GM21447 (cell line): ENCODE measurements at regions not wholly inside any gene's neighbourhood (a gene's known extent, or its start where the extent isn't known, plus 50 kb on each side); places are given as distances from the start of the nearest gene placed in this dataset.
"Not testable (repeated sequence)": the region's sequence is repeated elsewhere in the genome, so short reads cannot be mapped to it uniquely, and the experiment has no call there.

Source experiments
- ATAC-seq: cut with Tn5 transposase; IDR thresholded peaks from one replicate; pipeline ENCODE4 v1.9.1; 2021; ENCODE audit not compliant: unreplicated experiment

- no peak for ATAC-seq
Measured at GRCh38 chr10:63675171-63675570, 154.0 kb downstream of the REEP3 start.

DNA sequence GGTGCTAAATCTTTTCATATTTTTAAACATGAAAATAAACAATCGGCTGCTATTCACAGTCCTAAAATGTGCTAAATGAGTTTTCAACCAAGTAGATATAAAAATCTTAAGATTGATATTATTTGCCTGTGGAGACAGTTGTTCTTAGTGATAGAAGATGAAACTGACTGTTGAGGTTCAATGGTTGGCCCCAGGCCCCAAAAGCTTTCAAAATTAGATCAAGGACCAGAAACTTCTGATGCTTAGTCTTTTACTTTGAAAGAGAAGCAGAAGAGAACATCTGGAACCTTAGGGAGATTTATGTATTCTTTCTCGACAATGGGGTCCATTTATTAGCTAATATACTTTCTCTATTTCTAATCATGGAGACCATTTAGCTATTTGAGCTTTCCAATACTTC, 155.8 kb downstream of the REEP3 start:
- no peak for ATAC-seq

DNA sequence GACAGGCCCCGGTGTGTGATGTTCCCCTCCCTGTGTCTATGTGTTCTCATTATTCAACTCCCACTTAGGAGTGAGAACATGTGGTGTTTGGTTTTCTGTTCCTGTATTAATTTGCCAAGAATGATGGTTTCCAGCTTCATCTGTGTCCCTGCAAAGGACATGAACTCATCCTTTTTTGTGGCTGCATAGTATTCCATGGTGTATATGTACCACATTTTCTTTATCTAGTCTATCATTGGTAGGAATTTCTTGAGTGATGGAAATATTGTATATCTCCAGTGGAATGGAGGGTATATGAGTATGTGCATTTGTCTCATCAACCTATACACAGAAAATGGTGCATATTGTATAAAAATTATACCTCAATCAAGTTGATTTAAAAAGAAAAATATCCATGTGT, 159.3 kb downstream of the REEP3 start:
- not testable (repeated sequence) for ATAC-seq

- ATAC-seq: no peak
Measured at GRCh38 chr10:63681993-63682697, 160.9 kb downstream of the REEP3 start.

DNA sequence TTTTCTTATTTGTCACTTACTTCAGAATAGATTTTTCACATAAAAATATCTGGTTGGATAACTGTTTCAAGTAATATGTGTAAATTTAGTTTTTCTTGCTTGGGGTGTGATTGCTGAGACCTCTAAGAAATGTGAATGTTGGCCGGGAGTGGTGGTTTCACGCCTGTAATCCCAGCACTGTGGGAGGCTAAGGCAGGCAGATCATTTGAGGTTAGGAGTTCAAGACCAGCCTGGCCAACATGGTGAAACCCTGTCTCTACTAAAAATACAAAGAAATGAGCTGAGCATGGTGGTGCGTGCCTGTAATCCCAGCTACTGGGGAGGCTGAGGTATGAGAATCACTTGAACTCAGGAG, 161.5 kb downstream of the REEP3 start:
- not testable (repeated sequence) for ATAC-seq

DNA sequence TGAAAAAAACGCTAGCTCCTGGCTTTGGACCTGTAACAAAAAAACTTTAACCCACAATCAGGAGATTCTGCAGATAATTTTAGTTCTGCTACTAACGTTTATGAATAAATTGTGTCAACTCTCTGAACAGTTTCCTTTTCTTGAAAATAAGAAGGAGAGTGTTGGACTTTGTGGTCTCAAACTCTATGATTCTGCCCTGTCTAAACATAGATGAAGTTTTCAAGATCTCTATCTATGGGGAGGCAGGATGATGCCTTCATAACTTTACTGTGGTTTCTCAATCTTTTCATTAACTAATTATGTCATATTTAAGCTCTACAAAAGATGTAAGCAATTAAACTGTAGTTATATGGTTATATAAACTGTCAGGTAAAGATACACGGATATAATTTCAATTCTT, 162.0 kb downstream of the REEP3 start:
- ATAC-seq: no peak

DNA sequence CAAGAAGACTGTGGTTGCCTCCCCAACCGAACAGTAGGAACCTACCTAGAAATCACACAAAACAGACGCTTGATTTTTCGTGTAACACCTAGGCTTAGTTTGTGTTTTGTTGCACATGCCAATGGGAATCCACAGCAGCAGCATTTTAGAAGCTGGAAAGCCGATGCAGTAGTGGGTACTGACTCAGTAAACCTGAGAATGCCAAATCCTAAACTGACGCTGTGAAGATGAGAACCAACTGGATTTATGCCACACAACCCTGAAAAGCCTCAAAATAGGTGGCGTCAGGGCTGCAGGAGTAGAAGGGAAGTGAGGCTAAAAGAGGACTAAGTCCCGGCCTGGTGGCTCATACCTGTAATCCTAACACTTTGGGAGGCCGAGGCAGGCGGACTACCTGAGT, 162.5 kb downstream of the REEP3 start:
- no peak for ATAC-seq

- no peak for ATAC-seq
Measured at GRCh38 chr10:63684257-63684936, 163.2 kb downstream of the REEP3 start.

GRCh38 chr10:63689768-63690167, 168.6 kb downstream of the REEP3 start:
- ATAC-seq: no peak

GRCh38 chr10:63692220-63692896, 171.2 kb downstream of the REEP3 start:
- ATAC-seq: no peak

DNA sequence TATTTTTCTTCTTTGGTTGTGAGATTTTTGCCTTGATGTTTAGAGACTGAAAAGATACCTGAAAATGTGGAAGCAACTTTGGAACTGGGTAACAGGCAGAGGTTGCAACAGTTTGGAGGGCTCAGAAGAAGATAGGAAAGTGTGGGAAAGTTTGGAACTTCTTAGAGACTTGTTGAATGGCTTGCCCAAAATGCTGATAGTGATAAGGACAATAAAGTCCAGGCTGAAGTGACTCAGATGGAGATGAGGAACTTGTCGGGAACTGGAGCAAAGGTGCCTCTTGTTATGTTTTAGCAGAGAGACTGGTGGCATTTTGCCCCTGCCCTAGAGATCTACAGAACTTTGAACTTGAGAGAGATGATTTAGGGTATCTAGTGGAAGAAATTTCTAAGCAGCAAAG, 171.8 kb downstream of the REEP3 start:
- ATAC-seq: not testable (repeated sequence)

- ATAC-seq: no peak
Measured at GRCh38 chr10:63696205-63696604, 175.0 kb downstream of the REEP3 start.

DNA sequence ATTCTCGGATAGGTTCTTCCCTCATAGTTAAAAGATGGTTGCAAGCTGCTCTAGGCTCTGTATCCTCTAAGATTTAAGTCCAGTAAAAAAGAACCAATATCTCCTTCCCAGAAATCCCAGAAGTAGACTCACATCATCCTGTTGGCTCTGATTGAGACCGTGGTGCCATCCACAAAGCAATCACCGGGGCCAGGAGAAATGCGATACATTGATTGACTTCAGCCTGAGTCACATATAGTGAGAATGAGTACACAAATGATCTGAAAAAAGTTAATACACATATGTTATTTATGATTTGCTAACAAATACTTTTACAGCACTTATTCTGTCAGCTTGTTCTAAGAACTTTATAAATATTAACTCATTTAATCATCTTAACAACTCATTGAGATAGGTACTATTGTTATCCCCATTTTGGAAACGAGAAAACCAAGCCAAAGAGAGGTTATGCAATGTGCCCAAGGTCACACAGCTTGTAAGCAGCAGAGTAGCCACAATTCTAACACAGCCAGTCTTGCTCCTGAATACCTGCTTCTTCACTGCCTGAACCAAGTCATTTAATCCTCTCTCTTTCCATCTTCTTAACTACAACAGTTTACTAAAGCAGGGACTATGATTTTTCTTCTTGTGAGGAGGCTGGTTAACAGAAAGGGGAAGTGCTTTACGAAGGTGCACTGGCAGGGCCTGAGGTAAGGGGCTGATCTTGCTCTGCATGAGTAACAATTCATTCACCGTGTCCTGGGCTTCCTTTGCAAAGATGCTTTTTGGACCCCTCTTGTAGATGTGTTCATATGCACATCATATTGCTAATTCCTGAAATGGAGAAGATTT, 177.0 kb downstream of the REEP3 start:
- no peak for ATAC-seq

- no peak for ATAC-seq
Measured at GRCh38 chr10:63698787-63699150, 177.6 kb downstream of the REEP3 start.

DNA sequence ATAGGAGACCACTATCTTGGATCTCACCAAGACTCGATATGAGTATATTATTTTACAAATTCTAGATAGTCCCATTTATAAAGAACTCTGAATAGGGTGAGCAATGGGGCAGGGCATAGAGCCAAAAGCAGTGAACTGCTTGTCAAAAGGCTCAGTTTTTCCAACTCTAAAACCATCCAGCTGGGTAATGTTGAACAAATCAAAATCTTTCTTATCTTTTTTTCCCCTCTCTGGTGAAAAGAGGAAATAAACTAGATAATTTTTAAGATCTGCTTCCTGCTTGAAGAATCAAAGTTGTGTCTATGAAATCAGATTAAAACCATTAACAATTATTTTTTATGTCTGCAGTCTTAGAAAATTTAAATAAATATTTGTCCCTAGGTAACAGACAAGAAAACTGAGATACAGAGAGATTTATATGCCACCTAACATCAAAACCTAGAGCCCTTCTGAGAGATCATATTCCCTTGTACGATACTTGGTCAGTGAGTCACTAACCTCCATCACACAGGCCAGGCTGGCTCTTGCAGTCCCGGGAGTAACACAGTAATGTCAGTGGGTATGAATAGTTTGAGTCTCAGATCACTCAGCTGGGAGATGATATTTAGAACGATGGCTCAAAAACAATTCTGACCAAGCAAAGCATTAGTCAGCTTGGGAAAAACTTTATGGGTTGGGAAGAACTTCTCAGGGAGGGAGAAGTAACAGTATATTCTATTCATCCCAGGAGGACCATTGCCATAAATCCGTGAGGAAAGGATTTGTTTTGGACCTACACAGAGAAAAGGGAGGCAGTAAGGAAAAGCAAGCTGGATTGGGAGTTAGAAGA, 178.8 kb downstream of the REEP3 start:
- ATAC-seq: no peak

- ATAC-seq: no peak
Measured at GRCh38 chr10:63700631-63701156, 179.5 kb downstream of the REEP3 start.

DNA sequence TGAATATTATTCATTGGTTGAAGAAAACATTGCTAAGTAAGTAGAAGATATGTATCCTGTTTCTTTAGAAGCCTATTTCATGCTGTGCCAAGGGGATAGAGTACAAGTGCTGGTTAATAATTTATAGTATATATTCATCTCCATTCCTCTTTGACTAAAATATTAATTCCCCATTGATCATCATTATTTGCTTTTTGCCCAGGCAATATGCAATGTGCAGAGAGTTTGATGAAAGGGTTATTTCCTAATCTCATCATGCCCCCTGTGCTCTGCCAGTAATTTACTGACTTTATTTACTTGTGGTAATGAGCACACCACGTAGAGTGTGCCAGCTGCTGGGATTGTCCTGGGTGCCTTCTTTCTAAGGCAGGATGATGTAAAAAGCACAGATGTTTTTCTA, 180.9 kb downstream of the REEP3 start:
- no peak for ATAC-seq

DNA sequence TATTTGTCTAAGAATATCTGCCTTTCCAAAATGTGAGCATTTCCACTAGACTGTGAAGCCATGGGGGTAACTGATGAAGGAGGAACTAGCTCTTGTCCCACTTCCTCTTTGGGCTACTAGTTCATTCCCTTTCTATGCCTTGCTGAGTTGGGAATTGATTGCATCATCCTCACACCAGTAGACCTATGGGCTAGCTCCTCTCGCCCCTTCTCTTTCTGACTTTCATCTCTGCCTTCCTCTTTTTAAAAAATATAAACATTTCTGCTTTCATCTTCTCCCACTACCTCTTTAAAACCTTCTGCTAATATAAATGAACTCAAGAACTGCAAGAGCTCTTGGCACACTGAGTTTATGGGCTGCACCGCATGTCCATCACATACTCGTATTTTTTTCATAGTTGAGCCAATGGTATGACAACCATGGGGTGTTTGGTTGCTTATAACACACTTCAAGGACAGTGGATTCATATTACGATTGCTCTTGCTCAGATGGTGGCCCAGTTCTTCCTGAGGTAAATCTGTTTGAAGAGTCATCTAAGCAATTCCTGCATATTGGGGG, 182.0 kb downstream of the REEP3 start:
- no peak for ATAC-seq

DNA sequence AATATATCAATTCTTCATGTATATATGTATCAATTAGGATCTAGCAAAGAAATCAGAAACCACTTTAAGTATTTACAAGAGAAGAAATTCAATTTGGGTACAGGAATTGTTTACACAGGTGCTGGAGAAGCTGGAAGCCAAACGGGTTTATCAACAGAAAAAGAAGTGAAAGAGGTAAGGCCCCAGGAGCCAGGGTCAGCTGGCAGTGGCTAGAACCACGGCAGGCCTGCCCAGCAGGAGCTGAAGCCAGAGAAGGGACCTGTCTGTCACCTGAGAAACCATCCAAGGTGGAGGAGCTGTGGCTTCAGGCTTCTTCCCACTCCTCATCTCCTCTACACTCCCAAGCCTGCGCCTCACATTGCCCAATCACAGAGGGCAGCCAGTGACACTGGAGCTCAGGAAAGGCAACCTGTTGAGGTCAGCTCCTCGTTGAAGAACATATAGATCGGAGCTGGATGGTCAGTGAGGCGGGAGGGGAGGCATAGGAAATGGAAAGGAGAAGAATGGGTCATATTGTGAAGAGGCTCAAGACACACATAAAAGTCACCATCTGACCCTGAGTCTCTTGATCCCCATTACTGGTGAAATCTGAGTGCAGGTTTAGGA, 182.6 kb downstream of the REEP3 start:
- no peak for ATAC-seq
